GM12875 (cell line): ENCODE measurements at regions not wholly inside any gene's neighbourhood (a gene's known extent, or its start where the extent isn't known, plus 50 kb on each side); places are given as distances from the start of the nearest gene placed in this dataset.

Experiments
- H3K4me3 ChIP-seq: one replicate; pipeline ENCODE4 v1.5.1; 2011; ENCODE audit warnings: low read depth, low read length, control low read depth
- TF ChIP-seq, protein P1 (sequence below): IDR thresholded peaks from 2 replicates; pipeline ENCODE4 v1.5.1; 2011; ENCODE audit warnings: low read depth, mild to moderate bottlenecking, control low read depth, inconsistent platforms, low read length, moderate library complexity, borderline replicate concordance; ENCODE audit not compliant: insufficient read depth

DNA sequence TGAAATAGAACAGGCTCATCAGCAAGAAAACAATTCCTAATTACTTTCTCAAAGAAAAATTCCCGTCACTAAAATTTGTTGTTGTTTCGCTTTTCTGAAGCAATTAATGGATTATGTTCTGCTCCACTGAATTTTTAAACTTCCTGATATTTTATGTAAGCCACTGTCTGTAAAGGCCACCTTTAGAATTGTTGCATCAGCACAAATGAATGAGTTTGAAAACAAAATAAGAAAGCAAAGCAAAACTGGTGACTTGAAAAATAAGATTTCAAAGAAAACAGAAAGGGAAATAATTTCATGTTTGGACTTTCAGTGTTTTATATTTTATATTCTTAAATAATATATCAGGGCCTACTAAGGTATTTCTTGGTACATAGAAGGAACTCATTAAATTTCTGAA lies 636.3 kb upstream of the TYRP1 start:
- TF ChIP-seq, protein P1, sequence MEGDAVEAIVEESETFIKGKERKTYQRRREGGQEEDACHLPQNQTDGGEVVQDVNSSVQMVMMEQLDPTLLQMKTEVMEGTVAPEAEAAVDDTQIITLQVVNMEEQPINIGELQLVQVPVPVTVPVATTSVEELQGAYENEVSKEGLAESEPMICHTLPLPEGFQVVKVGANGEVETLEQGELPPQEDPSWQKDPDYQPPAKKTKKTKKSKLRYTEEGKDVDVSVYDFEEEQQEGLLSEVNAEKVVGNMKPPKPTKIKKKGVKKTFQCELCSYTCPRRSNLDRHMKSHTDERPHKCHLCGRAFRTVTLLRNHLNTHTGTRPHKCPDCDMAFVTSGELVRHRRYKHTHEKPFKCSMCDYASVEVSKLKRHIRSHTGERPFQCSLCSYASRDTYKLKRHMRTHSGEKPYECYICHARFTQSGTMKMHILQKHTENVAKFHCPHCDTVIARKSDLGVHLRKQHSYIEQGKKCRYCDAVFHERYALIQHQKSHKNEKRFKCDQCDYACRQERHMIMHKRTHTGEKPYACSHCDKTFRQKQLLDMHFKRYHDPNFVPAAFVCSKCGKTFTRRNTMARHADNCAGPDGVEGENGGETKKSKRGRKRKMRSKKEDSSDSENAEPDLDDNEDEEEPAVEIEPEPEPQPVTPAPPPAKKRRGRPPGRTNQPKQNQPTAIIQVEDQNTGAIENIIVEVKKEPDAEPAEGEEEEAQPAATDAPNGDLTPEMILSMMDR, result no peak
- no peak overlapping the region for H3K4me3 ChIP-seq

DNA sequence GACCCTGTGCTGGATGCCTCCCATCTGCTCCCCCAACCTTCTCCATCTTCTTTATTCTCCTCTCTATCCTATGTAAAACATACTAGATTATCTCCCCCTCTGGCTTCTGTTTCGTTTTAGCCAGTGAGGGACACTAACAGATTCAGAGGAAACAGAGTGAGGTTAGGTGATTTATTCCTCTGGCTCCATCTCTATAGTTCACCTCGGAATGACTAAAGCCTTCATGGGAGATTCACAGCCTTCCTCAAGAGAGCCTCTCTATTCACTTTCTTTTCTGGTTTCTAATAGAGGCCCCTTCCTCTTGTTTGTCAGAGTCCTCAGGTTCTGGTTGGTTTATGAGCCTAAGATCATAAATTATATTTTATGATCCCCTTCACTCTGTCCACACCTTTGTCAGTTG lies 633.1 kb upstream of the TYRP1 start:
- H3K4me3 ChIP-seq, result no peak overlapping the region
- TF ChIP-seq, protein P1, result no peak

GRCh38 chr9:12060811-12061210 lies 632.4 kb upstream of the TYRP1 start:
- no peak overlapping the region for H3K4me3 ChIP-seq
- TF ChIP-seq, protein P1, result no peak

GRCh38 chr9:12065050-12065449 lies 628.1 kb upstream of the TYRP1 start:
- H3K4me3 ChIP-seq, result no peak overlapping the region
- TF ChIP-seq, protein P1, result no peak

GRCh38 chr9:12065686-12066085 lies 627.5 kb upstream of the TYRP1 start:
- TF ChIP-seq, protein P1, result no peak
- no peak overlapping the region for H3K4me3 ChIP-seq

GRCh38 chr9:12066455-12067035 lies 626.6 kb upstream of the TYRP1 start:
- TF ChIP-seq, protein P1, result no peak
- no peak overlapping the region for H3K4me3 ChIP-seq

GRCh38 chr9:12069366-12069765 lies 623.8 kb upstream of the TYRP1 start:
- no peak overlapping the region for H3K4me3 ChIP-seq
- TF ChIP-seq, protein P1, result no peak
